Liver (tissue), 3 donors: ENCODE measurements at regions not wholly inside any gene's neighbourhood (a gene's known extent, or its start where the extent isn't known, plus 50 kb on each side); places are given as distances from the start of the nearest gene placed in this dataset.

Experiments used
- CTCF ChIP-seq: fragments of 150-350 bp; IDR thresholded peaks from 2 replicates; pipeline ENCODE4 v1.5.1; 2017; ENCODE audit warnings: improper control_type of control experiment, low read depth, low read length; ENCODE audit not compliant: missing input control
- EGR1 ChIP-seq, 2 donors: IDR thresholded peaks; 2 replicates each; pipeline ENCODE4 v1.6.1; 2016 to 2018; ENCODE audit warnings: antibody characterized with exemption in 2 of 2, low read depth in 2 of 2
- GABPA ChIP-seq, 2 donors: IDR thresholded peaks in 1 of 2; conservative IDR thresholded peaks in 1 of 2; 2 replicates each; pipeline ENCODE4 v1.6.1; 2016; ENCODE audit warnings: antibody characterized with exemption in 2 of 2, mild to moderate bottlenecking in 1 of 2, moderate library complexity in 1 of 2
- JUND ChIP-seq, 2 donors: IDR thresholded peaks; 2 replicates each; pipeline ENCODE4 v1.6.1; 2016; ENCODE audit warnings: antibody characterized with exemption in 2 of 2
- RAD21 ChIP-seq, 2 donors: IDR thresholded peaks; 2 replicates each; pipeline ENCODE4 v1.6.1; 2016; ENCODE audit warnings: antibody characterized with exemption in 2 of 2, mild to moderate bottlenecking in 2 of 2
- RXRA ChIP-seq, 2 donors: IDR thresholded peaks; 2 replicates each; pipeline ENCODE4 v1.6.1; 2017 to 2018; ENCODE audit warnings: antibody characterized with exemption in 2 of 2, mild to moderate bottlenecking in 1 of 2
- SP1 ChIP-seq: IDR thresholded peaks from 2 replicates; pipeline ENCODE4 v1.6.1; 2018; ENCODE audit warnings: antibody characterized with exemption, mild to moderate bottlenecking
- TAF1 ChIP-seq: conservative IDR thresholded peaks from 2 replicates; pipeline ENCODE4 v1.6.1; 2016; ENCODE audit warnings: antibody characterized with exemption, mild to moderate bottlenecking
- YY1 ChIP-seq: IDR thresholded peaks from 2 replicates; pipeline ENCODE4 v1.6.1; 2016; ENCODE audit warnings: antibody characterized with exemption, mild to moderate bottlenecking
- ZBTB33 ChIP-seq: IDR thresholded peaks from 2 replicates; pipeline ENCODE4 v1.6.1; 2016; ENCODE audit warnings: antibody characterized with exemption
- TF ChIP-seq, protein P1 (sequence below): IDR thresholded peaks from 2 replicates; pipeline ENCODE4 v1.6.1; 2016; ENCODE audit warnings: antibody characterized with exemption, mild to moderate bottlenecking
- TF ChIP-seq, protein P2 (sequence below): IDR thresholded peaks from 2 replicates; pipeline ENCODE4 v1.6.1; 2016; ENCODE audit warnings: antibody characterized with exemption
- TF ChIP-seq, protein P3 (sequence below): IDR thresholded peaks from 2 replicates; pipeline ENCODE4 v1.6.1; 2016; ENCODE audit warnings: antibody characterized with exemption
- donor health status: healthy.
- donor health status: healthy.

DNA sequence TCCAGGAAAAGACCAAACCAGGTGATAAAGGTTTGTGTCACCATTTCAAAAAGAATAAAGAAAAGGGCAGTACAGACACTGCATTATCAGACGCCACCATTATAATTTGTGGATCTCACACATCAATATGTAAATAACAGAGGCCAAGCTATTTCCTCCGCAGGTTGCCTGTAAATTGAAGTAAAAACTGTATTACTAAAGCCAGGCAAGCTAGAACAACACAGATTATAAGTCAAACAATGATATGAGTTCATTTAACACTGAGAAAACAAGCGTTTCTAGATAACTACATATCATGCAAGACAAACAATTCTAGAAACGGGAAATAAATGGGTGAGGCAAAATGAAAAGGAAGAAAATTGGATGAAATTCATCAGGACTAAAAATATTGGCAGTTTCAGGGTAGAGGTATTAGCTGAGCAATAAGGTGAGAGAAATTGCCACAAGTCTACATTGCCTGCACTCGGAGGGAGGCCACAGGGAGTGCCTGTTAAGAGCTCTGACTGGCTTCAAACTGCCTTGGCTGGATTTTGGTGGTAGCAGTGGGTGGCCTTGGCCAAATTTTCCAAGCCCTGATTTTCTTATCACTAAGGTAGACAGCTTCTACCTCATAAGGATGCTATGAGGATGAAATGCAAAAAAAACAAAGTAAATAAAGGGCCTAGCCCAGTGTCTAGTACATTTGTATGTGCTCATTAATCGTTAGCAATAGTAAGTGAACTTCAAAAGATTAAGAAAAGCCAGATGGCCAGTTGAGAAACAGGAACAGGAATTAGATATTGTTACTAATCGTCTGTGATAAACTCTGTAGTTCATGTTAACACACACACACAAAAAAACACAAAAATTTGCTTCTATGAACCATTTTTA, 240.0 kb upstream of the NFE2L3 start:
- no peak for TF ChIP-seq CTCF
- no peak for TF ChIP-seq RXRA (IDR thresholded peaks at IDR 0.05)
- TF ChIP-seq, protein P1, sequence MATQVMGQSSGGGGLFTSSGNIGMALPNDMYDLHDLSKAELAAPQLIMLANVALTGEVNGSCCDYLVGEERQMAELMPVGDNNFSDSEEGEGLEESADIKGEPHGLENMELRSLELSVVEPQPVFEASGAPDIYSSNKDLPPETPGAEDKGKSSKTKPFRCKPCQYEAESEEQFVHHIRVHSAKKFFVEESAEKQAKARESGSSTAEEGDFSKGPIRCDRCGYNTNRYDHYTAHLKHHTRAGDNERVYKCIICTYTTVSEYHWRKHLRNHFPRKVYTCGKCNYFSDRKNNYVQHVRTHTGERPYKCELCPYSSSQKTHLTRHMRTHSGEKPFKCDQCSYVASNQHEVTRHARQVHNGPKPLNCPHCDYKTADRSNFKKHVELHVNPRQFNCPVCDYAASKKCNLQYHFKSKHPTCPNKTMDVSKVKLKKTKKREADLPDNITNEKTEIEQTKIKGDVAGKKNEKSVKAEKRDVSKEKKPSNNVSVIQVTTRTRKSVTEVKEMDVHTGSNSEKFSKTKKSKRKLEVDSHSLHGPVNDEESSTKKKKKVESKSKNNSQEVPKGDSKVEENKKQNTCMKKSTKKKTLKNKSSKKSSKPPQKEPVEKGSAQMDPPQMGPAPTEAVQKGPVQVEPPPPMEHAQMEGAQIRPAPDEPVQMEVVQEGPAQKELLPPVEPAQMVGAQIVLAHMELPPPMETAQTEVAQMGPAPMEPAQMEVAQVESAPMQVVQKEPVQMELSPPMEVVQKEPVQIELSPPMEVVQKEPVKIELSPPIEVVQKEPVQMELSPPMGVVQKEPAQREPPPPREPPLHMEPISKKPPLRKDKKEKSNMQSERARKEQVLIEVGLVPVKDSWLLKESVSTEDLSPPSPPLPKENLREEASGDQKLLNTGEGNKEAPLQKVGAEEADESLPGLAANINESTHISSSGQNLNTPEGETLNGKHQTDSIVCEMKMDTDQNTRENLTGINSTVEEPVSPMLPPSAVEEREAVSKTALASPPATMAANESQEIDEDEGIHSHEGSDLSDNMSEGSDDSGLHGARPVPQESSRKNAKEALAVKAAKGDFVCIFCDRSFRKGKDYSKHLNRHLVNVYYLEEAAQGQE = no peak
- no peak for TF ChIP-seq ZBTB33
- TF ChIP-seq, protein P2, sequence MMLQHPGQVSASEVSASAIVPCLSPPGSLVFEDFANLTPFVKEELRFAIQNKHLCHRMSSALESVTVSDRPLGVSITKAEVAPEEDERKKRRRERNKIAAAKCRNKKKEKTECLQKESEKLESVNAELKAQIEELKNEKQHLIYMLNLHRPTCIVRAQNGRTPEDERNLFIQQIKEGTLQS = no peak
- TF ChIP-seq JUND (IDR thresholded peaks at IDR 0.05) = no peak
- TF ChIP-seq EGR1 (IDR thresholded peaks at IDR 0.05; ENCODE audit: low read depth in 2 of 2) = no peak
- TF ChIP-seq YY1 = no peak
- no peak for TF ChIP-seq GABPA (IDR thresholded peaks at IDR 0.05 in 1 of 2, conservative IDR thresholded peaks at IDR 0.05 in 1 of 2)
- no peak for TF ChIP-seq RAD21 (IDR thresholded peaks at IDR 0.05)
- TF ChIP-seq, protein P3, sequence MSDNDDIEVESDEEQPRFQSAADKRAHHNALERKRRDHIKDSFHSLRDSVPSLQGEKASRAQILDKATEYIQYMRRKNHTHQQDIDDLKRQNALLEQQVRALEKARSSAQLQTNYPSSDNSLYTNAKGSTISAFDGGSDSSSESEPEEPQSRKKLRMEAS = no peak
- TF ChIP-seq SP1 = no peak
- no peak for TF ChIP-seq TAF1
